ENCODE measurements at regions not wholly inside any gene's neighbourhood (a gene's known extent, or its start where the extent isn't known, plus 50 kb on each side); places are given as distances from the start of the nearest gene placed in this dataset.

- DNase-seq, result no peak
- Histone ChIP-seq H3K9me3 (ENCODE audit: control insufficient read depth in 1 of 2, low read length in 2 of 2) (no peaks in the 10 kb centered on the region), H3K4me3 (ENCODE audit: low read length in 2 of 2) (no peak overlapping the region), H3K36me3 (ENCODE audit: insufficient read depth, low read length) (no peaks in the 10 kb centered on the region), H3K4me1 (ENCODE audit: insufficient read depth, low read length) (no peaks in the 10 kb centered on the region), H3K27ac (ENCODE audit: low read depth, low read length) (no peak overlapping the region), H3K27me3 (ENCODE audit: insufficient read depth, low read length) (no peaks in the 10 kb centered on the region)
- no peak overlapping the region for H3K27ac Mint-ChIP-seq
- no peak overlapping the region for H3K4me3 Mint-ChIP-seq
- no peaks in the 10 kb centered on the region for H3K4me1 Mint-ChIP-seq
- POLR2A ChIA-PET (ENCODE audit: partially characterized antibody), result no interaction called here
- peaks cover 1 to 12% of the 10 kb centered on the region in 2 donors for H3K27me3 Mint-ChIP-seq
- intact Hi-C loops (cut with micrococcal nuclease), result no loop called here
- H3K36me3 Mint-ChIP-seq, result no peaks in the 10 kb centered on the region
- peaks cover 0 to 2% (median 0%) of the 10 kb centered on the region in 8 donors for H3K9me3 Mint-ChIP-seq
- CTCF ChIA-PET (ENCODE audit: partially characterized antibody), result interaction anchor here (1.2 kb wide), 1 partner anchor 96 kb away, joined by 4 read pairs; no protein-coding TSS in a partner anchor
Measured at GRCh38 chr6:44571510-44571909, 184.0 kb downstream of the CDC5L start.

GRCh38 chr6:44572346-44572745, 184.8 kb downstream of the CDC5L start:
- no peak overlapping the region for H3K4me3 ChIP-seq (ENCODE audit: low read length in 2 of 2)
- no peaks in the 10 kb centered on the region for H3K36me3 ChIP-seq (ENCODE audit: insufficient read depth, low read length)
- no peaks in the 10 kb centered on the region for H3K9me3 ChIP-seq (ENCODE audit: control insufficient read depth in 1 of 2, low read length in 2 of 2)
- no peaks in the 10 kb centered on the region for H3K4me1 ChIP-seq (ENCODE audit: insufficient read depth, low read length)
- H3K4me3 Mint-ChIP-seq, result no peak overlapping the region
- no peak overlapping the region for H3K27ac ChIP-seq (ENCODE audit: low read depth, low read length)
- intact Hi-C loops (cut with micrococcal nuclease), result no loop called here
- no peak for DNase-seq
- H3K4me1 Mint-ChIP-seq, result no peaks in the 10 kb centered on the region
- peaks cover 1 to 13% of the 10 kb centered on the region in 2 donors for H3K27me3 Mint-ChIP-seq
- ChIA-PET POLR2A (ENCODE audit: partially characterized antibody) (no interaction called here), CTCF (ENCODE audit: partially characterized antibody) (no interaction called here)
- no peaks in the 10 kb centered on the region for H3K27me3 ChIP-seq (ENCODE audit: insufficient read depth, low read length)
- no peaks in the 10 kb centered on the region for H3K36me3 Mint-ChIP-seq
- no peaks in the 10 kb centered on the region for H3K9me3 Mint-ChIP-seq
- no peak overlapping the region for H3K27ac Mint-ChIP-seq

GRCh38 chr6:44575644-44576043, 188.1 kb downstream of the CDC5L start:
- POLR2A ChIA-PET (ENCODE audit: partially characterized antibody), result no interaction called here

GRCh38 chr6:44576132-44576631, 188.7 kb downstream of the CDC5L start:
- intact Hi-C loops (cut with micrococcal nuclease), result no loop called here
- H3K9me3 Mint-ChIP-seq, result no peaks in the 10 kb centered on the region
- CTCF ChIA-PET (ENCODE audit: partially characterized antibody), result interaction anchor here (1.5 kb wide), 1 partner anchor 79 kb away, joined by 3 read pairs; no protein-coding TSS in a partner anchor
- H3K36me3 Mint-ChIP-seq, result no peaks in the 10 kb centered on the region
- no peaks in the 10 kb centered on the region for H3K9me3 ChIP-seq (ENCODE audit: control insufficient read depth in 1 of 2, low read length in 2 of 2)
- peaks cover 0 to 9% of the 10 kb centered on the region in 2 donors for H3K27me3 Mint-ChIP-seq
- H3K4me1 ChIP-seq (ENCODE audit: insufficient read depth, low read length), result no peaks in the 10 kb centered on the region
- H3K4me3 Mint-ChIP-seq, result no peak overlapping the region
- no peaks in the 10 kb centered on the region for H3K4me1 Mint-ChIP-seq
- no peak overlapping the region for H3K27ac Mint-ChIP-seq
- POLR2A ChIA-PET (ENCODE audit: partially characterized antibody), result no interaction called here
- H3K27me3 ChIP-seq (ENCODE audit: insufficient read depth, low read length), result no peaks in the 10 kb centered on the region
- no peaks in the 10 kb centered on the region for H3K36me3 ChIP-seq (ENCODE audit: insufficient read depth, low read length)
- H3K4me3 ChIP-seq (ENCODE audit: low read length in 2 of 2), result no peak overlapping the region
- H3K27ac ChIP-seq (ENCODE audit: low read depth, low read length), result no peak overlapping the region
- DNase-seq, result no peak

More at GRCh38 chr6:44575644-44576043, 188.1 kb downstream of the CDC5L start:
- Mint-ChIP-seq H3K4me1 (no peaks in the 10 kb centered on the region), H3K9me3 (no peaks in the 10 kb centered on the region), H3K27ac (no peak overlapping the region), H3K27me3 (peaks cover 0 to 15% of the 10 kb centered on the region in 2 donors), H3K36me3 (no peaks in the 10 kb centered on the region), H3K4me3 (no peak overlapping the region)
- Histone ChIP-seq H3K27ac (ENCODE audit: low read depth, low read length) (no peak overlapping the region), H3K4me3 (ENCODE audit: low read length in 2 of 2) (no peak overlapping the region), H3K27me3 (ENCODE audit: insufficient read depth, low read length) (no peaks in the 10 kb centered on the region), H3K9me3 (ENCODE audit: control insufficient read depth in 1 of 2, low read length in 2 of 2) (no peaks in the 10 kb centered on the region), H3K4me1 (ENCODE audit: insufficient read depth, low read length) (no peaks in the 10 kb centered on the region), H3K36me3 (ENCODE audit: insufficient read depth, low read length) (no peaks in the 10 kb centered on the region)
- CTCF ChIA-PET (ENCODE audit: partially characterized antibody), result no interaction called here
- DNase-seq, result no peak
- intact Hi-C loops (cut with micrococcal nuclease), result no loop called here

- peaks cover 2 to 11% of the 10 kb centered on the region in 2 donors for H3K27me3 Mint-ChIP-seq
- POLR2A ChIA-PET (ENCODE audit: partially characterized antibody), result no interaction called here
- CTCF ChIA-PET (ENCODE audit: partially characterized antibody), result no interaction called here
- H3K27ac Mint-ChIP-seq, result no peak overlapping the region
- no peaks in the 10 kb centered on the region for H3K27me3 ChIP-seq (ENCODE audit: insufficient read depth, low read length)
- no peak overlapping the region for H3K27ac ChIP-seq (ENCODE audit: low read depth, low read length)
- no peaks in the 10 kb centered on the region for H3K36me3 Mint-ChIP-seq
- intact Hi-C loops (cut with micrococcal nuclease), result no loop called here
- no peaks in the 10 kb centered on the region for H3K9me3 ChIP-seq (ENCODE audit: control insufficient read depth in 1 of 2, low read length in 2 of 2)
- no peak for DNase-seq
- no peaks in the 10 kb centered on the region for H3K4me1 ChIP-seq (ENCODE audit: insufficient read depth, low read length)
- no peak overlapping the region for H3K4me3 Mint-ChIP-seq
- H3K36me3 ChIP-seq (ENCODE audit: insufficient read depth, low read length), result no peaks in the 10 kb centered on the region
- H3K4me1 Mint-ChIP-seq, result no peaks in the 10 kb centered on the region
- no peak overlapping the region for H3K4me3 ChIP-seq (ENCODE audit: low read length in 2 of 2)
- H3K9me3 Mint-ChIP-seq, result peaks cover 5 to 30% (median 11%) of the 10 kb centered on the region in 8 donors
Measured at GRCh38 chr6:44580901-44581300, 193.4 kb downstream of the CDC5L start.

GRCh38 chr6:44582930-44583329, 195.4 kb downstream of the CDC5L start:
- Mint-ChIP-seq H3K27ac (no peak overlapping the region), H3K36me3 (no peaks in the 10 kb centered on the region)
- CTCF ChIA-PET (ENCODE audit: partially characterized antibody), result no interaction called here

GRCh38 chr6:44590471-44590870, 203.0 kb downstream of the CDC5L start:
- Mint-ChIP-seq H3K27me3 (peaks cover 11 to 18% of the 10 kb centered on the region in 2 donors), H3K36me3 (no peaks in the 10 kb centered on the region), H3K4me1 (peaks cover 0 to 3% (median 1%) of the 10 kb centered on the region in 4 donors), H3K9me3 (peaks cover 0 to 11% (median 2%) of the 10 kb centered on the region in 8 donors), H3K4me3 (no peak overlapping the region), H3K27ac (no peak overlapping the region)
- no peak overlapping the region for H3K4me3 ChIP-seq (ENCODE audit: low read length in 2 of 2)
- H3K27me3 ChIP-seq (ENCODE audit: insufficient read depth, low read length), result no peaks in the 10 kb centered on the region
- ChIA-PET CTCF (ENCODE audit: partially characterized antibody) (interaction anchor here (0.7 kb wide), 1 partner anchor 1114 kb away, joined by 3 read pairs; no protein-coding TSS in a partner anchor), POLR2A (ENCODE audit: partially characterized antibody) (no interaction called here)
- no peaks in the 10 kb centered on the region for H3K36me3 ChIP-seq (ENCODE audit: insufficient read depth, low read length)
- no peaks in the 10 kb centered on the region for H3K4me1 ChIP-seq (ENCODE audit: insufficient read depth, low read length)
- H3K9me3 ChIP-seq (ENCODE audit: control insufficient read depth in 1 of 2, low read length in 2 of 2), result no peaks in the 10 kb centered on the region
- no peak overlapping the region for H3K27ac ChIP-seq (ENCODE audit: low read depth, low read length)
- no peak for DNase-seq
- intact Hi-C loops (cut with micrococcal nuclease), result no loop called here

More at GRCh38 chr6:44582930-44583329, 195.4 kb downstream of the CDC5L start:
- Histone ChIP-seq H3K27me3 (ENCODE audit: insufficient read depth, low read length) (no peaks in the 10 kb centered on the region), H3K4me1 (ENCODE audit: insufficient read depth, low read length) (no peaks in the 10 kb centered on the region), H3K27ac (ENCODE audit: low read depth, low read length) (no peak overlapping the region), H3K9me3 (ENCODE audit: control insufficient read depth in 1 of 2, low read length in 2 of 2) (no peaks in the 10 kb centered on the region), H3K4me3 (ENCODE audit: low read length in 2 of 2) (no peak overlapping the region), H3K36me3 (ENCODE audit: insufficient read depth, low read length) (no peaks in the 10 kb centered on the region)
- no peak overlapping the region for H3K4me3 Mint-ChIP-seq
- H3K27me3 Mint-ChIP-seq, result peaks cover 9 to 10% of the 10 kb centered on the region in 2 donors
- intact Hi-C loops (cut with micrococcal nuclease), result no loop called here
- DNase-seq, result no peak
- no peaks in the 10 kb centered on the region for H3K4me1 Mint-ChIP-seq
- POLR2A ChIA-PET (ENCODE audit: partially characterized antibody), result no interaction called here
- H3K9me3 Mint-ChIP-seq, result peaks cover 5 to 38% (median 12%) of the 10 kb centered on the region in 8 donors
